Activated T-cell treated with anti-CD3 and anti-CD28 coated beads, Interleukin-2, amount 50 U/mL, for 1 hour (primary cell): ENCODE measurements at regions not wholly inside any gene's neighbourhood (a gene's known extent, or its start where the extent isn't known, plus 50 kb on each side); places are given as distances from the start of the nearest gene placed in this dataset.

Experiments used
- DNase-seq: peaks from one replicate; pipeline ENCODE4 v3.0.0-alpha.2; 2020

GRCh38 chr13:83980331-83980730 is 98.1 kb upstream of the SLITRK1 start:
- DNase-seq, result no peak

- DNase-seq, result no peak
These were observed 93.4 kb upstream of the SLITRK1 start for GRCh38 chr13:83975655-83976165.

GRCh38 chr13:83958531-83958930 is 76.3 kb upstream of the SLITRK1 start:
- no peak for DNase-seq

GRCh38 chr13:83955011-83955410 is 72.7 kb upstream of the SLITRK1 start:
- DNase-seq, result no peak

GRCh38 chr13:83953916-83954315 is 71.6 kb upstream of the SLITRK1 start:
- DNase-seq, result no peak

- DNase-seq, result no peak
These were observed 68.0 kb upstream of the SLITRK1 start for GRCh38 chr13:83950293-83950692.

- DNase-seq, result no peak
These were observed 61.4 kb upstream of the SLITRK1 start for GRCh38 chr13:83943530-83944279.

- DNase-seq, result no peak
These were observed 59.5 kb upstream of the SLITRK1 start for GRCh38 chr13:83941701-83942335.

GRCh38 chr13:83940742-83941141 is 58.5 kb upstream of the SLITRK1 start:
- no peak for DNase-seq

- DNase-seq, result no peak
These were observed 55.3 kb upstream of the SLITRK1 start for GRCh38 chr13:83937579-83937978.

GRCh38 chr13:83935566-83935965 is 53.3 kb upstream of the SLITRK1 start:
- no peak for DNase-seq
